ENCODE measurements at regions not wholly inside any gene's neighbourhood (a gene's known extent, or its start where the extent isn't known, plus 50 kb on each side); places are given as distances from the start of the nearest gene placed in this dataset.

DNA sequence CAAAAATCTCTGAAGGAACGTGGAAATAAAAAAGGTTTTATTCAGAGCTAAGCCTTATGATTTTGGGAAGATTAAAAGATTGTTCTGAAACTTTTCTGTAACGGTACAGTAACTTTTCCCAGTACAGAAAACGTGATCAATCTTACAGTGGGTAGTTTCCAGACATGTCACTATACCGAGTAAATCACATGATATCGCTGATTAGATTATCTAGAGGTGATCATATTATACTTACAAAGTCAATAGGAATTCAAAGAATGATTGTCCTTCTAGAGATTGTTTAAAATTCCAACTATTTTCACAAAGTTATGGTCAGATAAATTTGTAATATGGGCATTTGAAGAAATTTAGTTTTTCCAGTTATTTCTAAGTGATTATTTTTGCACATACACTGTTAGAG is 736.0 kb upstream of the GRM7 start:
- TF ChIP-seq POLR2A (IDR thresholded peaks at IDR 0.05), result no peak
- no peak for TF ChIP-seq CTCF (IDR thresholded peaks at IDR 0.05)
- no peak for TF ChIP-seq POLR2AphosphoS5 (IDR thresholded peaks at IDR 0.05)
- TF ChIP-seq EP300 (IDR thresholded peaks at IDR 0.05), result no peak
